Right atrium auricular region (tissue), 2 donors: ENCODE measurements at regions not wholly inside any gene's neighbourhood (a gene's known extent, or its start where the extent isn't known, plus 50 kb on each side); places are given as distances from the start of the nearest gene placed in this dataset.

ENCODE experiments used
- DNase-seq: peaks from one replicate; pipeline ENCODE4 v3.0.0-alpha.2; 2019; ENCODE audit warnings: low spot score
- H3K27ac ChIP-seq, 2 donors: fragments of 200-600 bp; sonication (generic); 1 replicate in 1 of 2; 2 replicates in 1 of 2; pipeline ENCODE4 v1.5.1; 2016 to 2019
- H3K27me3 ChIP-seq, 2 donors: fragments of 200-600 bp; sonication (generic); one replicate each; pipeline versions ENCODE4 v1.5.1 to v1.6.0; 2017 to 2019
- H3K36me3 ChIP-seq: fragments of 200-600 bp; sonication (generic); one replicate; pipeline ENCODE4 v1.5.1; 2016
- H3K4me1 ChIP-seq, 2 donors: fragments of 200-600 bp; sonication (generic); one replicate each; pipeline versions ENCODE4 v1.5.1 to v1.6.0; 2017 to 2019
- H3K4me3 ChIP-seq, 2 donors: fragments of 200-600 bp; sonication (generic); 1 replicate in 1 of 2; 2 replicates in 1 of 2; pipeline ENCODE4 v1.5.1; 2017 to 2019; ENCODE audit warnings: mild to moderate bottlenecking in 1 of 2, moderate library complexity in 1 of 2
- H3K9me3 ChIP-seq, 2 donors: fragments of 200-600 bp; sonication (generic); one replicate each; pipeline ENCODE4 v1.5.1; 2019
- CTCF ChIP-seq, 2 donors: fragments of 200-600 bp; sonication (generic); IDR thresholded peaks; one replicate each; pipeline ENCODE4 v1.5.1; 2019; ENCODE audit warnings: antibody characterized with exemption in 2 of 2

GRCh38 chr10:118237930-118238329 is 104.2 kb downstream of the FAM204A start:
- no peak overlapping the region for H3K27ac ChIP-seq
- H3K4me3 ChIP-seq, result no peak overlapping the region
- no peaks in the 10 kb centered on the region for H3K36me3 ChIP-seq
- H3K27me3 ChIP-seq, result peaks cover 0 to 3% of the 10 kb centered on the region in 2 donors
- no peak for DNase-seq
- H3K4me1 ChIP-seq, result no peaks in the 10 kb centered on the region
- no peak for TF ChIP-seq CTCF (IDR thresholded peaks at IDR 0.05)
- H3K9me3 ChIP-seq, result no peaks in the 10 kb centered on the region

- no peak for DNase-seq
- H3K9me3 ChIP-seq, result no peaks in the 10 kb centered on the region
- no peak overlapping the region for H3K27ac ChIP-seq
- no peak for TF ChIP-seq CTCF (IDR thresholded peaks at IDR 0.05)
- no peaks in the 10 kb centered on the region for H3K27me3 ChIP-seq
- no peaks in the 10 kb centered on the region for H3K4me1 ChIP-seq
- no peak overlapping the region for H3K4me3 ChIP-seq
- H3K36me3 ChIP-seq, result no peaks in the 10 kb centered on the region
Measured at GRCh38 chr10:118234683-118235082, 107.4 kb downstream of the FAM204A start.

GRCh38 chr10:118220346-118220850 is 121.7 kb downstream of the FAM204A start:
- H3K4me1 ChIP-seq, result no peaks in the 10 kb centered on the region
- no peak for TF ChIP-seq CTCF (IDR thresholded peaks at IDR 0.05)
- H3K9me3 ChIP-seq, result peaks cover 0 to 8% of the 10 kb centered on the region in 2 donors
- no peaks in the 10 kb centered on the region for H3K27me3 ChIP-seq
- DNase-seq, result no peak
- no peak overlapping the region for H3K4me3 ChIP-seq
- no peaks in the 10 kb centered on the region for H3K36me3 ChIP-seq
- H3K27ac ChIP-seq, result no peak overlapping the region

- Histone ChIP-seq H3K4me3 (no peak overlapping the region), H3K9me3 (no peaks in the 10 kb centered on the region), H3K27me3 (no peaks in the 10 kb centered on the region), H3K27ac (no peak overlapping the region), H3K4me1 (no peaks in the 10 kb centered on the region), H3K36me3 (no peaks in the 10 kb centered on the region)
- no peak for DNase-seq
- TF ChIP-seq CTCF (IDR thresholded peaks at IDR 0.05), result no peak
Measured at GRCh38 chr10:118218562-118218961, 123.6 kb downstream of the FAM204A start.

- H3K4me3 ChIP-seq, result no peak overlapping the region
- H3K9me3 ChIP-seq, result no peaks in the 10 kb centered on the region
- no peak overlapping the region for H3K27ac ChIP-seq
- no peaks in the 10 kb centered on the region for H3K36me3 ChIP-seq
- H3K4me1 ChIP-seq, result no peaks in the 10 kb centered on the region
- no peak for DNase-seq
- no peak for TF ChIP-seq CTCF (IDR thresholded peaks at IDR 0.05)
- no peaks in the 10 kb centered on the region for H3K27me3 ChIP-seq
Measured at GRCh38 chr10:118216571-118217170, 125.5 kb downstream of the FAM204A start.

GRCh38 chr10:118216020-118216419 is 126.1 kb downstream of the FAM204A start:
- no peaks in the 10 kb centered on the region for H3K27me3 ChIP-seq
- no peaks in the 10 kb centered on the region for H3K4me1 ChIP-seq
- no peak for DNase-seq
- no peak for TF ChIP-seq CTCF (IDR thresholded peaks at IDR 0.05)
- no peaks in the 10 kb centered on the region for H3K36me3 ChIP-seq
- no peak overlapping the region for H3K27ac ChIP-seq
- no peak overlapping the region for H3K4me3 ChIP-seq
- H3K9me3 ChIP-seq, result no peaks in the 10 kb centered on the region
